ENCODE measurements at regions not wholly inside any gene's neighbourhood (a gene's known extent, or its start where the extent isn't known, plus 50 kb on each side); places are given as distances from the start of the nearest gene placed in this dataset.

DNA sequence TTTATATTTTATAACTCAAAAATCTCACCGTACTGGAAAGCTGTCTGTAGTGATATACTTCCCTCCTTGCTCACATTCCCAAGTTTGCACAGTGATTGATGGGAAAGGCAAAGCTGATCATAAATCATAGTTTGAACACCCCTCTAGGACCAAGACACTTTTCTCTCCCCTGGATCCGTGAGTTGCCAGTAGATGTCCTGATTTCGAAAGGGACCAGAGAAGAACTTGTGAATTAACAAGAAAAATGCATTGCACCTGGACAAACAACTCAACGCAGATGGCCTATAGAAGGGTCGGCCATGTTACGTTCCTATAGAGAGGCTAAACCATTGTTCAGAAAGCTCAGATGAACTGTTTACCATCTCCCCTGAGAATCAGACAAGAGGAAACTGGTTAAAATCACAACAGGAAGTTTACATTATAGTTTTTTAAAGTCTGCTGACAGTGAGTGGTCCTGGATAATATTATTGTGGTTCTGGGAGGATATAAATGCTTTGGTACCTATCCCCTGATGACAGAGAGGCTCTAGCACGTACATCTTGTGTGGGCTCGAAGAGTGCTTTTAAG lies 124.0 kb upstream of the SLC45A1 start:
- H3K27ac ChIP-seq (ENCODE audit: low read depth, low read length), result no peak overlapping the region
- CTCF ChIA-PET (ENCODE audit: partially characterized antibody), result interaction anchor here (0.9 kb wide), 1 partner anchor 16 kb away, joined by 3 read pairs; no protein-coding TSS in a partner anchor
- H3K18ac ChIP-seq (ENCODE audit: extremely low read depth, low read length), result no peak overlapping the region
- H2BK20ac ChIP-seq (ENCODE audit: low read length), result no peak overlapping the region
- POLR2A ChIA-PET (ENCODE audit: partially characterized antibody), result no interaction called here
- H3K9me3 ChIP-seq (ENCODE audit: insufficient read depth in 2 of 2, low read depth in 1 of 2, low read length in 1 of 2), result no peaks in the 10 kb centered on the region
- no peak overlapping the region for H2BK5ac ChIP-seq (ENCODE audit: low read depth, low read length)
- H3K4me2 ChIP-seq (ENCODE audit: insufficient read depth in 1 of 2, low read depth in 2 of 2, low read length in 2 of 2), result no peak overlapping the region
- no peaks in the 10 kb centered on the region for H3K23me2 ChIP-seq (ENCODE audit: low read depth, low read length)
- no peak for FAIRE-seq
- no peak overlapping the region for H3K56ac ChIP-seq (replicated peaks; ENCODE audit: insufficient read length, low read depth, low read length)
- 0 out of 2 replicates have a peak overlapping the region, but pooled peaks have one; percentile 4 for H2BK15ac ChIP-seq (ENCODE audit: low read length)
- no peak overlapping the region for H2BK12ac ChIP-seq (ENCODE audit: low read depth, low read length)
- no peak overlapping the region for H3K23ac ChIP-seq (ENCODE audit: insufficient read length)
- no peaks in the 10 kb centered on the region for H3K79me1 ChIP-seq (ENCODE audit: low read depth, low read length)
- H3K9ac ChIP-seq (replicated peaks in 1 of 4; ENCODE audit: extremely low read depth in 1 of 4, low read depth in 3 of 4, low read length in 3 of 4), result no peak overlapping the region
- no peak overlapping the region for H4K91ac ChIP-seq (replicated peaks; ENCODE audit: insufficient read length, low read length)
- no peak overlapping the region for H3K14ac ChIP-seq (ENCODE audit: insufficient read length)
- no peak overlapping the region for H4K8ac ChIP-seq (ENCODE audit: extremely low read depth, insufficient read depth, low read length)
- no peaks in the 10 kb centered on the region for H3K36me3 ChIP-seq (ENCODE audit: control insufficient read depth in 2 of 4, insufficient read depth in 4 of 4, low read length in 3 of 4)
- 89% methylated on average over 8 of the region's 8 CpGs; no CpG with 5 or more reads in 1 of the 2 experiments for WGBS, 2 experiments (ENCODE audit: extremely low coverage in 1 of 2, insufficient coverage in 1 of 2, insufficient read length in 1 of 2, insufficient replicate concordance in 2 of 2, low coverage in 1 of 2, low lambda C conversion rate in 2 of 2, missing lambda C conversion rate in 1 of 2)
- no peak overlapping the region for H3K4me3 ChIP-seq (ENCODE audit: extremely low read depth in 1 of 4, insufficient read depth in 2 of 4, low read depth in 3 of 4, low read length in 4 of 4)
- no peaks in the 10 kb centered on the region for H4K20me1 ChIP-seq (replicated peaks in 1 of 2; ENCODE audit: control insufficient read depth in 1 of 2, insufficient read depth in 2 of 2, low read length in 2 of 2)
- no peaks in the 10 kb centered on the region for H3K79me2 ChIP-seq (ENCODE audit: control insufficient read depth in 1 of 2, insufficient read depth in 2 of 2, low read length in 2 of 2)
- DNase-seq (ENCODE audit: low read depth in 1 of 2, low spot score in 2 of 2), result no peak
- H3K4me1 ChIP-seq (replicated peaks in 1 of 4; ENCODE audit: control insufficient read depth in 3 of 4, insufficient read depth in 4 of 4, low read length in 3 of 4), result no peaks in the 10 kb centered on the region
- no peak overlapping the region for H2BK120ac ChIP-seq (replicated peaks; ENCODE audit: low read depth, low read length)
- TF ChIP-seq SP1 (IDR thresholded peaks at IDR 0.05; ENCODE audit: low read depth, low read length) (no peak), ZNF274 (IDR thresholded peaks at IDR 0.05; ENCODE audit: borderline replicate concordance, extremely low read depth, low read length) (no peak), GABPA (IDR thresholded peaks at IDR 0.05; ENCODE audit: borderline replicate concordance, insufficient read depth, low read length) (no peak), CBX5 (IDR thresholded peaks at IDR 0.05; ENCODE audit: low read depth, low read length) (no peak), JUND (IDR thresholded peaks at IDR 0.05; ENCODE audit: low read length) (no peak), CTBP2 (IDR thresholded peaks at IDR 0.05; ENCODE audit: borderline replicate concordance, insufficient read depth, insufficient read length, low read length) (no peak)
- TF ChIP-seq, protein P1, sequence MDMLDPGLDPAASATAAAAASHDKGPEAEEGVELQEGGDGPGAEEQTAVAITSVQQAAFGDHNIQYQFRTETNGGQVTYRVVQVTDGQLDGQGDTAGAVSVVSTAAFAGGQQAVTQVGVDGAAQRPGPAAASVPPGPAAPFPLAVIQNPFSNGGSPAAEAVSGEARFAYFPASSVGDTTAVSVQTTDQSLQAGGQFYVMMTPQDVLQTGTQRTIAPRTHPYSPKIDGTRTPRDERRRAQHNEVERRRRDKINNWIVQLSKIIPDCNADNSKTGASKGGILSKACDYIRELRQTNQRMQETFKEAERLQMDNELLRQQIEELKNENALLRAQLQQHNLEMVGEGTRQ (IDR thresholded peaks at IDR 0.05; ENCODE audit: low read length), result no peak
- TF ChIP-seq, protein P2, sequence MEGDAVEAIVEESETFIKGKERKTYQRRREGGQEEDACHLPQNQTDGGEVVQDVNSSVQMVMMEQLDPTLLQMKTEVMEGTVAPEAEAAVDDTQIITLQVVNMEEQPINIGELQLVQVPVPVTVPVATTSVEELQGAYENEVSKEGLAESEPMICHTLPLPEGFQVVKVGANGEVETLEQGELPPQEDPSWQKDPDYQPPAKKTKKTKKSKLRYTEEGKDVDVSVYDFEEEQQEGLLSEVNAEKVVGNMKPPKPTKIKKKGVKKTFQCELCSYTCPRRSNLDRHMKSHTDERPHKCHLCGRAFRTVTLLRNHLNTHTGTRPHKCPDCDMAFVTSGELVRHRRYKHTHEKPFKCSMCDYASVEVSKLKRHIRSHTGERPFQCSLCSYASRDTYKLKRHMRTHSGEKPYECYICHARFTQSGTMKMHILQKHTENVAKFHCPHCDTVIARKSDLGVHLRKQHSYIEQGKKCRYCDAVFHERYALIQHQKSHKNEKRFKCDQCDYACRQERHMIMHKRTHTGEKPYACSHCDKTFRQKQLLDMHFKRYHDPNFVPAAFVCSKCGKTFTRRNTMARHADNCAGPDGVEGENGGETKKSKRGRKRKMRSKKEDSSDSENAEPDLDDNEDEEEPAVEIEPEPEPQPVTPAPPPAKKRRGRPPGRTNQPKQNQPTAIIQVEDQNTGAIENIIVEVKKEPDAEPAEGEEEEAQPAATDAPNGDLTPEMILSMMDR (IDR thresholded peaks at IDR 0.05; ENCODE audit: control extremely low read depth in 1 of 3, insufficient read depth in 1 of 3, low read depth in 1 of 3, low read length in 3 of 3), result no peak
- TF ChIP-seq, protein P3, sequence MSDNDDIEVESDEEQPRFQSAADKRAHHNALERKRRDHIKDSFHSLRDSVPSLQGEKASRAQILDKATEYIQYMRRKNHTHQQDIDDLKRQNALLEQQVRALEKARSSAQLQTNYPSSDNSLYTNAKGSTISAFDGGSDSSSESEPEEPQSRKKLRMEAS (IDR thresholded peaks at IDR 0.05), result no peak
- H2AFZ ChIP-seq (ENCODE audit: low read length), result peak overlapping the region; percentile 58; the same call in 1 of the 2 replicates
- no peak overlapping the region for H4K5ac ChIP-seq (ENCODE audit: insufficient read length, low read depth, low read length)
- H3K4ac ChIP-seq (replicated peaks; ENCODE audit: insufficient read length, low read depth, low read length), result no peak overlapping the region
- H3K27me3 ChIP-seq (replicated peaks in 1 of 4; ENCODE audit: control insufficient read depth in 3 of 4, extremely low read depth in 1 of 4, insufficient read depth in 3 of 4, low read length in 3 of 4), result no peaks in the 10 kb centered on the region
- no peak overlapping the region for H2AK5ac ChIP-seq (ENCODE audit: low read depth, low read length)

All from H1 (cell line).